Liver (tissue), 3 donors: ENCODE measurements at regions not wholly inside any gene's neighbourhood (a gene's known extent, or its start where the extent isn't known, plus 50 kb on each side); places are given as distances from the start of the nearest gene placed in this dataset.

ENCODE experiments used
- CTCF ChIP-seq: fragments of 150-350 bp; IDR thresholded peaks from 2 replicates; pipeline ENCODE4 v1.5.1; 2017; ENCODE audit warnings: improper control_type of control experiment, low read depth, low read length; ENCODE audit not compliant: missing input control
- RAD21 ChIP-seq, 2 donors: IDR thresholded peaks; 2 replicates each; pipeline ENCODE4 v1.6.1; 2016; ENCODE audit warnings: antibody characterized with exemption in 2 of 2, mild to moderate bottlenecking in 2 of 2
- TAF1 ChIP-seq: conservative IDR thresholded peaks from 2 replicates; pipeline ENCODE4 v1.6.1; 2016; ENCODE audit warnings: antibody characterized with exemption, mild to moderate bottlenecking
- TF ChIP-seq, protein P1 (sequence below): IDR thresholded peaks from 2 replicates; pipeline ENCODE4 v1.6.1; 2016; ENCODE audit warnings: antibody characterized with exemption
- donor health status: healthy.
- donor health status: healthy.

DNA sequence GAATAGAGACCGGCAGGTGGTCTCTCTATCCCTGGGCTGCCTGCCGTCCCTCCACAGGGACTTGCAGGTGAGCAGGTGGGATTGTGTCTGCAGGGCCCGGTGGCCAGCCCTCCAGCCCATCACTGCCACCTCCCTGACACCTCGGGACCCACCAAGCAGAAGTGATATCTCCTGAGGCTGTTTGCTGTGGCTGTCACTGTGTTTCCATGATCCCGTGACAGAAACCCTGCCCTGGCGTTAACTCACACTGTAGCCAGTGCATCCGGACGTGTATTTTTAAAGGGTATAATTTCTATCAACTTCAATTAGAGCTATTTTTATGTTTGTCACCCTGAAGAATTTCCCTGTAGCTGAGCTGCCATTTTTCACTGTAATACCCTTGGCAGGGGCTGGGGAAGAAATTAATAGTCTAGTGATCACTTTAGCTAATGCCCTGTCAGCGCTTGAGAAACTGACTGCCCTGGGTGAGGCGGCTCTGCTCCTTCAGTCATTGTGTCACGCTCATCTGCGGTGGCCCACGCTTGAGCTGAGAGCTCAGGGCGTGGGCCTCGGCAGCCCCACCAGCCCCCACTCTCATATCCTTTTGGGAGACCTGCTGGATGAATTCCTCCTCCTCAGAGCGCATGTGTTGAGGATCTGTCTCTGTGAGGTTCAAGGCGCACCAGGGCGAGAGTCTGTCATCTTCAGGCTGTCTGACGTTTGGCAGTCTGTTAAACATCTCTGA, 229.9 kb upstream of the CIBAR2 start:
- TF ChIP-seq CTCF (no peak), TAF1 (no peak), RAD21 (IDR thresholded peaks at IDR 0.05) (no peak)
- TF ChIP-seq, protein P1, sequence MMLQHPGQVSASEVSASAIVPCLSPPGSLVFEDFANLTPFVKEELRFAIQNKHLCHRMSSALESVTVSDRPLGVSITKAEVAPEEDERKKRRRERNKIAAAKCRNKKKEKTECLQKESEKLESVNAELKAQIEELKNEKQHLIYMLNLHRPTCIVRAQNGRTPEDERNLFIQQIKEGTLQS = no peak
